ENCODE measurements at regions not wholly inside any gene's neighbourhood (a gene's known extent, or its start where the extent isn't known, plus 50 kb on each side); places are given as distances from the start of the nearest gene placed in this dataset.

DNA sequence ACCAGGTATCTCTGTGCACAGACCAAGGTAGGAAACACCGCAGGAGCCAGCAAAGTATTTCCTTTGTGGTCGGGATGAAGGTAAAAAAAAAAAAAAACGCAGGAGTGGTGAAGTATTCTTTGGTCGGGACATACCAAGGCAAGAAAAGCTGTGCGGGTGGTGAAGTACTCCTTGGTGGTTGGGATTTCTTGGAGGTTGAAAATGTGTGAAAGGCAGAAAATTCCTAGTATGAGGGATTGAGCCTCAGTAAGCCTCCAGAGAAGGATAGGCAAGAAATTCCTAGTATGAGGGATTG lies 802.6 kb downstream of the PLA2G4A start:
- TF ChIP-seq RCOR1 (IDR thresholded peaks at IDR 0.05; ENCODE audit: low read depth, low read length) (no peak), SREBF2 (IDR thresholded peaks at IDR 0.05) (no peak), JUN (IDR thresholded peaks at IDR 0.05) (no peak), GATA3 (IDR thresholded peaks at IDR 0.05; ENCODE audit: borderline replicate concordance) (no peak), CEBPB (IDR thresholded peaks at IDR 0.05) (no peak), POLR2A (IDR thresholded peaks at IDR 0.05; ENCODE audit: low read length) (no peak), FOSL2 (IDR thresholded peaks at IDR 0.05) (no peak), FOSL2 (CRISPR knock-in tag; IDR thresholded peaks at IDR 0.05) (no peak), HDAC2 (IDR thresholded peaks at IDR 0.05) (no peak)
- TF ChIP-seq, protein P1, sequence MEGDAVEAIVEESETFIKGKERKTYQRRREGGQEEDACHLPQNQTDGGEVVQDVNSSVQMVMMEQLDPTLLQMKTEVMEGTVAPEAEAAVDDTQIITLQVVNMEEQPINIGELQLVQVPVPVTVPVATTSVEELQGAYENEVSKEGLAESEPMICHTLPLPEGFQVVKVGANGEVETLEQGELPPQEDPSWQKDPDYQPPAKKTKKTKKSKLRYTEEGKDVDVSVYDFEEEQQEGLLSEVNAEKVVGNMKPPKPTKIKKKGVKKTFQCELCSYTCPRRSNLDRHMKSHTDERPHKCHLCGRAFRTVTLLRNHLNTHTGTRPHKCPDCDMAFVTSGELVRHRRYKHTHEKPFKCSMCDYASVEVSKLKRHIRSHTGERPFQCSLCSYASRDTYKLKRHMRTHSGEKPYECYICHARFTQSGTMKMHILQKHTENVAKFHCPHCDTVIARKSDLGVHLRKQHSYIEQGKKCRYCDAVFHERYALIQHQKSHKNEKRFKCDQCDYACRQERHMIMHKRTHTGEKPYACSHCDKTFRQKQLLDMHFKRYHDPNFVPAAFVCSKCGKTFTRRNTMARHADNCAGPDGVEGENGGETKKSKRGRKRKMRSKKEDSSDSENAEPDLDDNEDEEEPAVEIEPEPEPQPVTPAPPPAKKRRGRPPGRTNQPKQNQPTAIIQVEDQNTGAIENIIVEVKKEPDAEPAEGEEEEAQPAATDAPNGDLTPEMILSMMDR (IDR thresholded peaks at IDR 0.05) = no peak

All from A549 (cell line).